Activated CD8-positive, alpha-beta T cell treated with anti-CD3 and anti-CD28 coated beads, Interleukin-2, amount 10 ng/mL, durations not matched to agents 7 days and 5 days (primary cell): ENCODE measurements at regions not wholly inside any gene's neighbourhood (a gene's known extent, or its start where the extent isn't known, plus 50 kb on each side); places are given as distances from the start of the nearest gene placed in this dataset.

ENCODE experiments used
- ATAC-seq: fragments of 150-1000 bp; cut with Tn5 transposase; one replicate; pipeline ENCODE4 v1.10.0; 2021; ENCODE audit warnings: moderate library complexity
- CTCF ChIA-PET: fragments of 350-600 bp; sonication (Branson Sonifier 250); formaldehyde crosslinking; loops from one replicate; lab custom pipeline; 2021; ENCODE audit warnings: antibody characterized with exemption; lab: Charles Lee
- POLR2A ChIA-PET: fragments of 350-600 bp; sonication (Branson Sonifier 250); formaldehyde crosslinking; loops from one replicate; lab custom pipeline; 2021; ENCODE audit warnings: antibody characterized with exemption; lab: Charles Lee
- DNase-seq: peaks from one replicate; pipeline ENCODE4 v3.0.0-alpha.2; 2020
- H3K27ac Mint-ChIP-seq: one replicate; pipeline ENCODE4 v1.8.0; 2021; ENCODE audit warnings: mild to moderate bottlenecking, mixed read lengths
- H3K27me3 Mint-ChIP-seq: one replicate; pipeline ENCODE4 v1.8.0; 2021; ENCODE audit warnings: low read depth, mixed read lengths
- H3K36me3 Mint-ChIP-seq: one replicate; pipeline ENCODE4 v1.8.0; 2021; ENCODE audit warnings: low read depth, mixed read lengths
- H3K4me1 Mint-ChIP-seq: one replicate; pipeline ENCODE4 v1.8.0; 2021; ENCODE audit warnings: low read depth, mixed read lengths
- H3K4me3 Mint-ChIP-seq: one replicate; pipeline ENCODE4 v1.8.0; 2021; ENCODE audit warnings: mild to moderate bottlenecking, mixed read lengths
- H3K9me3 Mint-ChIP-seq: one replicate; pipeline ENCODE4 v1.8.0; 2022; ENCODE audit warnings: mixed read lengths; ENCODE audit not compliant: insufficient read depth

DNA sequence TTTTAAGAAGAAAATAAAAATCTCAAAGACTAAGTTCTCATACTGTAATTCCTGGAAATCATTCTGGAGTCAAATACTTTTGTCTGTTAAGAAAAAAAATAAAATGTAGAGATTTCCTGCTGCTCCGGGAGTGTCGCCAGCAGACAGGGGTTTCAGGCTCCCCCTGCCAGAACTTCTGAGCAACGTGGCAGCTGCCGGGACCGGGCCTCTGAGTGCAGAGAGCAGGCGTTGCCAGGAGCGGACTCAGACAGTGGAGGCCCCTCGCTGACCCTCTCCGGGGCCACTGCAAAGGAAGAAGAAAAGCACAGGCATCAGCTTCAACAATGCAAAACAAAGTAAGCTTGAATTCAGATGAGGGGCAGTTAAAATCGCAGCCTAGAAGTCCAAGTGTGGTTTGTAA is 95.5 kb downstream of the THBS2 start:
- H3K36me3 Mint-ChIP-seq, result no peaks in the 10 kb centered on the region
- H3K4me1 Mint-ChIP-seq, result no peaks in the 10 kb centered on the region
- no peaks in the 10 kb centered on the region for H3K9me3 Mint-ChIP-seq
- POLR2A ChIA-PET, result no interaction called here
- ATAC-seq (no peak), DNase-seq (no peak)
- CTCF ChIA-PET, result no interaction called here
- no peak overlapping the region for H3K4me3 Mint-ChIP-seq
- H3K27me3 Mint-ChIP-seq, result no peaks in the 10 kb centered on the region
- no peak overlapping the region for H3K27ac Mint-ChIP-seq

DNA sequence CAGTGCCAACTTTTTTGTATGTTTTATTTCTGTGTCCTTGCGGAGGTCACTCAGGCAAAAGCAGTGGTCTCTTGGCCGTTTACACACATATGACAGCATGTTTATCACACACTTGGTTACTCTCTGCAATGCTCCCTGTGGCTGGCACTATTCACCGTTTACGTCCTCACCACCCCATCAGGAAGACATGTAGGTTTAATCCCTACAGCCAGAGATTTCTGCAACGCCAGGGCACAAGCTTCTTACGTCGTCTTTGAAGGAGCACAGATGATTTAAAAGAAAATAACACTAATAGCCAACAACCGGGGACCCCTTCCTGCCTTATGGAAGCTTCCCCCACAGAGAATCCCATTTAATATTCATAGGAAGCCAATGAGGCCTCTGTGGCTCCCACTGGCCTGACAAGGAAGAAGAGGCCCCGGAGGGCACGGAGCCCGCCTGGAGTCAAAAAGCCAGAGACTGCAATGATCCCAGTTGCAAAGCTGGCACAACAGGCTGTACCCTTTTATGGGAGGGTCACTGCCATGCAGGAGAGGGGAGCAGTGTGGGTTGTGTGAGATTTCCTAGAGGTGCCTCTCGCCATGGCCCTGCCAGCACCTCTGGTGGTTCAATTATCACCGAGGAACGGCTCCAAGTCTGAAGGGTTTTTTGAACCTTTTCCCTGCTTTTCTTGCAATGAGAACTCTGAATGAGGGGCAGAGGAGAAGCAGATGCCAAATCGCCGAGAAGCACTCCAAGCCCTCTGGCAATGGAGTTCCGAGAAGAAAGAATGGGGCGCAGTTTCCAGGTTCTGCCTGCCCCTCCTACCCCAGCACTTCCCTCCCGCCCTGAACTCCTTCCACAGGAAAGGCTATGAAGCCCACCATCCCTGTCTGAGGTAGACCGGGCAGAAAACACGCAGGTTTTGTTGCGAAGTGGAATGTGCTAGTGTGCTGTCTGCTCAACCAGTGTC is 96.2 kb downstream of the THBS2 start:
- no peaks in the 10 kb centered on the region for H3K9me3 Mint-ChIP-seq
- ATAC-seq (no peak), DNase-seq (no peak)
- ChIA-PET POLR2A (no interaction called here), CTCF (no interaction called here)
- H3K4me3 Mint-ChIP-seq, result no peak overlapping the region
- no peaks in the 10 kb centered on the region for H3K27me3 Mint-ChIP-seq
- no peaks in the 10 kb centered on the region for H3K36me3 Mint-ChIP-seq
- H3K4me1 Mint-ChIP-seq, result no peaks in the 10 kb centered on the region
- no peak overlapping the region for H3K27ac Mint-ChIP-seq

DNA sequence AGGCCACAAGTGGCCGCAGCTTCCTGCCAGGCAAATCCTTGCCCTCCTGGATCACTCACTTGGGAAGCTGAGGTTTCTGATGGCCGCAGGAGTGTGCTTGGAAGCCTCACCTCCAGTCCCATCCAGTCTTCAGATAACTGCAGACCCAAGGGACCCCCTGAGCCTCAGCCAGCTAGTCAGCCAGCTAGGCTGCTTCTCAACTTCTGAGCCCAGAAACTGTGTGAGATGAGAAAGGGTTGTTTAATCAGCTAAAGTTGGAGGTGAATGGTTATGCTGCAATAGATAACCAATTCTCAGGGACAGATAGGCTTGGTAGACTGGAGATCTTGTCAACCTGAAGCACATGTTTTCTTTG is 96.9 kb downstream of the THBS2 start:
- H3K4me3 Mint-ChIP-seq, result no peak overlapping the region
- ChIA-PET CTCF (no interaction called here), POLR2A (no interaction called here)
- H3K4me1 Mint-ChIP-seq, result no peaks in the 10 kb centered on the region
- H3K27me3 Mint-ChIP-seq, result no peaks in the 10 kb centered on the region
- H3K9me3 Mint-ChIP-seq, result no peaks in the 10 kb centered on the region
- H3K36me3 Mint-ChIP-seq, result no peaks in the 10 kb centered on the region
- ATAC-seq (no peak), DNase-seq (no peak)
- no peak overlapping the region for H3K27ac Mint-ChIP-seq

DNA sequence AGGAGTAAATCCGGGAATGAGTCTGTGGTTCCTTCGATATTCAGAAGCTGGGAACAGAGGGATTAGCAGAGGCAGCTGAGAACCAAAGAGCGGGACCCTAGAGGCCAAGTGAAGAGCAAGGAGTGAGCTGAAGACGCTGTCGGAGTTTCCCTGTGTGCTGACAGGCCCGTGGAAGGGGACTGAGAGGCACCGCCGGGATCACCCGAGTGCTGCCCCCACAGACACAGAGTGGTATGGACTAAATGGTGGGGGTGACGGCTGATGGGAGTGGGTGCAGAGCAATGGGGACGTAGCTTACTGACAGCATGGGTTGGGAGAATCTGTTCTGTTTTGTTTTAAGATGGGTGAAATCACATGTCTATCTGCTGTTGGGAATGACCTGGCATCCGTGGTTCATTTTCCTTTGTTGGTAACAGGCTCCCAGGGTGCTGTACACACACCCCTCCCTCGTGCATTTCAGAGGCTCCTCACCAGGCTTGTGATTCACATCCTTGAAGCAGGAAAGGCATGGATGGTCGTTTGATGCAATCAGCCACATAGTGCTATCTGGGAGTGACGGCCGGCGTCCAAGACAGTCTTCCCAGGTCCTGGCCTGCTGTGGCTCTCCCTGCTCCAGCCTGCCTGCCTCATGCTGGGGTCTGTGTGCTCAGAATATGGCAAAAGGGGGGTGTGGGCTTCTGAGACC is 97.4 kb downstream of the THBS2 start:
- no peaks in the 10 kb centered on the region for H3K36me3 Mint-ChIP-seq
- no peaks in the 10 kb centered on the region for H3K4me1 Mint-ChIP-seq
- no peaks in the 10 kb centered on the region for H3K9me3 Mint-ChIP-seq
- ChIA-PET POLR2A (no interaction called here), CTCF (no interaction called here)
- DNase-seq (no peak), ATAC-seq (no peak)
- no peak overlapping the region for H3K4me3 Mint-ChIP-seq
- H3K27me3 Mint-ChIP-seq, result no peaks in the 10 kb centered on the region
- H3K27ac Mint-ChIP-seq, result no peak overlapping the region

DNA sequence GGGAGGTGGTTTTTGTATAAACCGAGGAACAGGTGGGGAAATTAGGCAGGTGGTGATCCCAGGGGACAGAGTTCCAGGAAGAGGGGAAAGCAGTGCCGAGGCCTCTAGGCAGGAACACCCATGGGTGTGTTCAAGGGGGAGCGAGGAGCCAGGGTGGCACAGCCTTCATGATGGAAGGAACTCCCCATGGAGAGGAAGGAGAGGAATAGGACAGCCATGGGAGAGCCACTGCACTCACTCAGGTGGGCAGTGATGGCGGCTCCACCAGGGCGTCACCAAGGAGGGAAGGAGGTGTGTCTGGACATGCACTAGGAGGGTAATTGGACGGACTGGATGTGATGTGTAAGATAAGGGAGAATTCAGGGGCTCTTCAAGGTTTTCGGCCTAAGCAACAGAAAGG is 98.2 kb downstream of the THBS2 start:
- no peaks in the 10 kb centered on the region for H3K9me3 Mint-ChIP-seq
- H3K4me1 Mint-ChIP-seq, result no peaks in the 10 kb centered on the region
- no peak overlapping the region for H3K4me3 Mint-ChIP-seq
- ChIA-PET CTCF (no interaction called here), POLR2A (no interaction called here)
- H3K27ac Mint-ChIP-seq, result no peak overlapping the region
- no peak for DNase-seq
- no peaks in the 10 kb centered on the region for H3K27me3 Mint-ChIP-seq
- no peaks in the 10 kb centered on the region for H3K36me3 Mint-ChIP-seq
- ATAC-seq, result no peak

DNA sequence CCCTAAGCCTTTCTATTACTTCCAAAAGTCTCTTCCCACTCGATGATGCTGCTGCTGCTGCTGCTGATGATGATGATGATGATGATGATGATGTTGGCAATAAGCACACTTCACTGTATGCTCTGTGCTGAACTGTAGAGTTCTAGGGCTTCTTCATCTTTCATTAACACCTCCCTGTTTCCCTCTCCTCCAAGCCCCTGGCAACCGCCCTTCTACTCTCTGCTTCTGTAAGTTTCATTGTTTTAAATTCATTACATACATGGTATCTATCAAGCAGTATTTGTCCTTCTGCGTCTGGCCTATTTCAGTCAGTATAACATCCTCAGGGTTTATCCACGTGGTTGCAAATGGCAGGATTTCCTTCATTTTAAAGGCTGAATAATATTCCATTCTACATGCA is 100.2 kb downstream of the THBS2 start:
- H3K36me3 Mint-ChIP-seq, result no peaks in the 10 kb centered on the region
- H3K9me3 Mint-ChIP-seq, result no peaks in the 10 kb centered on the region
- no peak overlapping the region for H3K4me3 Mint-ChIP-seq
- ChIA-PET CTCF (no interaction called here), POLR2A (no interaction called here)
- no peaks in the 10 kb centered on the region for H3K4me1 Mint-ChIP-seq
- no peak overlapping the region for H3K27ac Mint-ChIP-seq
- ATAC-seq (no peak), DNase-seq (no peak)
- no peaks in the 10 kb centered on the region for H3K27me3 Mint-ChIP-seq

DNA sequence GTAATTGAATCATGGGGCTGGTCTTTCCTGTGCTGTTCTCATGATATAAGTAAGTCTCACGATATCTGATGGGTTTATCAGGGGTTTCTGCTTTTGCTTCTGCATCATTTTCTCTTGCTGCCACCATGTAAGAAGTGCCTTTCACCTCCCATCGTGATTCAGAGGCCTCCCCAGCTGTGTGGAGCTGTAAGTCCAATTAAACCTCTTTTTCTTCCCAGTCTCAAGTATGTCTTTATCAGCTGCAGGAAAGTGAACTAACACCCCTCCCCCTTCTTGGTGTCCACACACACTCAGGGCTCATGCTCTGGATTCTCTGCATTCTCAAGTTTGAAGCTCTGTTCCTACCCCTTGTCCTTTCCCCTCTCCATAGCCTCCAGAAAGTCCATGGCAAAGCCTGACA is 107.1 kb downstream of the THBS2 start:
- Mint-ChIP-seq H3K4me1 (no peaks in the 10 kb centered on the region), H3K27me3 (no peaks in the 10 kb centered on the region), H3K36me3 (no peaks in the 10 kb centered on the region), H3K27ac (no peak overlapping the region), H3K9me3 (no peaks in the 10 kb centered on the region), H3K4me3 (no peak overlapping the region)
- ChIA-PET CTCF (interaction anchor here (0.6 kb wide), 1 partner anchor 187 kb away, joined by 3 read pairs; no protein-coding TSS in a partner anchor), POLR2A (no interaction called here)
- no peak for ATAC-seq
- DNase-seq, result no peak

DNA sequence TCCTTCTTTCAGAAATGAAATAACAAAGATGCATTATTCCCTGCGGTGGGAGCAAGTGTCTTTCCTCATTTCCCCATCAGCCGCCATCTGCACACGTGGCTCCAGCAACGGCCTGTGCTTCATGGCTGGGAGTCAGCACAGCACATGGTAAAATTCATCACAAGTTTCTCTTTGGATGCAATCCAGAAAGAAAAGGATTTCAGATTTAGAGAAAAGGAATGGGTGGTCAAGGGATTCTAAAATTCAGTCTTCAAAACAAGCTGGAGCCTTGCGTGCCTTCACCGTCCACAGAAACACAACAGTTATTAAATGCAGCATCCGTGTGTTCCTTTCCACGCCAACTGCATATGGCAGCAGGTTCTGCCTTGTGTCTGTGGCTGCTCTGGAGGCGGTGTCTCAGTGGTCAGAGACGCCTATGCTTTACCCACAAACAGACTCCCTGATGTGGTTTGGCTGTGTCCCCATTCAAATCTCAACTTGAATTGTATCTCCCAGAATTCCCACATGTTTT is 107.6 kb downstream of the THBS2 start:
- H3K27me3 Mint-ChIP-seq, result no peaks in the 10 kb centered on the region
- H3K9me3 Mint-ChIP-seq, result no peaks in the 10 kb centered on the region
- ATAC-seq (no peak), DNase-seq (no peak)
- H3K36me3 Mint-ChIP-seq, result no peaks in the 10 kb centered on the region
- H3K4me3 Mint-ChIP-seq, result no peak overlapping the region
- no peaks in the 10 kb centered on the region for H3K4me1 Mint-ChIP-seq
- no peak overlapping the region for H3K27ac Mint-ChIP-seq
- ChIA-PET POLR2A (no interaction called here), CTCF (no interaction called here)

DNA sequence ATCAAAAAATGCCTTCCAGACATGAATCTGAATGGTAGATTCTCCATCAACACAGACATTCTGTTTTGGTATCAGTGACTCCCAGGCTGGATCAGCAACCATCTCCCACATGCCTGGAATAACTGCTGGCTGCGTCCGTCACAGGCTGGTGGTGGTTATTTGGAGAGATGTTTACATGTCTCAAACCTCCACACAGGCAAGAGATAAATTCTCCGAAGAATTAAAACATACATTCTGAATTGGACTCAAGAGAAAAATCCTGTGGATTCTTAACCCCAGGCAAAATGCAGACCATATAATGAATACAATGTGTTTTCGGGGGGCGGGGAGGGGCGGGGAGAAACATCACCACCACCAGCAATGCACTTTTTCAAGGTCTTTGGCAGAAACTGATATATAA is 108.2 kb downstream of the THBS2 start:
- ChIA-PET POLR2A (no interaction called here), CTCF (interaction anchor here (1.1 kb wide), 1 partner anchor 10 kb away, joined by 3 read pairs; no protein-coding TSS in a partner anchor)
- no peak overlapping the region for H3K27ac Mint-ChIP-seq
- no peaks in the 10 kb centered on the region for H3K36me3 Mint-ChIP-seq
- no peak for ATAC-seq
- no peak overlapping the region for H3K4me3 Mint-ChIP-seq
- H3K9me3 Mint-ChIP-seq, result no peaks in the 10 kb centered on the region
- no peaks in the 10 kb centered on the region for H3K4me1 Mint-ChIP-seq
- no peaks in the 10 kb centered on the region for H3K27me3 Mint-ChIP-seq
- no peak for DNase-seq

DNA sequence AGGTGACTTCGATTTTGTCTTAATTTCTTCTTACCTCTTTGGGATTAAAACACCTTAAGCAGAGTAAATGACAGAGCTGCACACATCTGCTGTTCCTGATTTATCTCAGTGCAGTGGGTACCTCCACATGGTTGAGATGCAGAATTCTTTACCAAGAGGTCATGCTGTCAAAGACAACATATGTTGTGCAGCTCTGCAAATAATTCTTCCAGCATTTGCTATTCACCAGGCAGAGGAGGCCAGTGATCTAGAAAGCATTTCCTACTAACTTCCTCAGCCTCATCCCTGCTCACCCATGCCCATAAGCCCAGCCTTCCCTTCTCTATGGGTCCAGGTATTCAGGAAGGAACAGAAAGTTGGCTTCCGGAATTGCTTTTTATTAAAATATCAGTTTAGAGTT is 109.3 kb downstream of the THBS2 start:
- ATAC-seq (no peak), DNase-seq (no peak)
- no peak overlapping the region for H3K4me3 Mint-ChIP-seq
- no peaks in the 10 kb centered on the region for H3K27me3 Mint-ChIP-seq
- H3K36me3 Mint-ChIP-seq, result no peaks in the 10 kb centered on the region
- H3K9me3 Mint-ChIP-seq, result no peaks in the 10 kb centered on the region
- CTCF ChIA-PET, result no interaction called here
- POLR2A ChIA-PET, result no interaction called here
- no peak overlapping the region for H3K27ac Mint-ChIP-seq
- H3K4me1 Mint-ChIP-seq, result no peaks in the 10 kb centered on the region

DNA sequence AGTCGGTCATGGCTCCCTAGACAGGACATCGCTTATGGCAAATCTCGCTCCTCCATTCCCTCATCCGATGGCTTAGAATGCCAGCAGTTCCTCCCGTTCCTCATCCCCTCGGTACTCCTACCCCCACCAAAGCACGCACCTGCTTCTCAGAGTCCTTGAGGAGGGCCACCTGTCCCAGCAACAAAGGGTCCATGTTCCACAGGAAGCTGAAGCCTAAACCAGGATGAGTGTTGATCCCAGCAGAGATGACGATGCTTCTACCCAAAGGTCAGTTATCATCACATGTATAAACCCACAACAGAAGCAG is 111.2 kb downstream of the THBS2 start:
- ChIA-PET CTCF (no interaction called here), POLR2A (no interaction called here)
- ATAC-seq (no peak), DNase-seq (no peak)
- Mint-ChIP-seq H3K4me1 (no peaks in the 10 kb centered on the region), H3K9me3 (no peaks in the 10 kb centered on the region), H3K27ac (no peak overlapping the region), H3K4me3 (no peak overlapping the region), H3K27me3 (no peaks in the 10 kb centered on the region), H3K36me3 (no peaks in the 10 kb centered on the region)

DNA sequence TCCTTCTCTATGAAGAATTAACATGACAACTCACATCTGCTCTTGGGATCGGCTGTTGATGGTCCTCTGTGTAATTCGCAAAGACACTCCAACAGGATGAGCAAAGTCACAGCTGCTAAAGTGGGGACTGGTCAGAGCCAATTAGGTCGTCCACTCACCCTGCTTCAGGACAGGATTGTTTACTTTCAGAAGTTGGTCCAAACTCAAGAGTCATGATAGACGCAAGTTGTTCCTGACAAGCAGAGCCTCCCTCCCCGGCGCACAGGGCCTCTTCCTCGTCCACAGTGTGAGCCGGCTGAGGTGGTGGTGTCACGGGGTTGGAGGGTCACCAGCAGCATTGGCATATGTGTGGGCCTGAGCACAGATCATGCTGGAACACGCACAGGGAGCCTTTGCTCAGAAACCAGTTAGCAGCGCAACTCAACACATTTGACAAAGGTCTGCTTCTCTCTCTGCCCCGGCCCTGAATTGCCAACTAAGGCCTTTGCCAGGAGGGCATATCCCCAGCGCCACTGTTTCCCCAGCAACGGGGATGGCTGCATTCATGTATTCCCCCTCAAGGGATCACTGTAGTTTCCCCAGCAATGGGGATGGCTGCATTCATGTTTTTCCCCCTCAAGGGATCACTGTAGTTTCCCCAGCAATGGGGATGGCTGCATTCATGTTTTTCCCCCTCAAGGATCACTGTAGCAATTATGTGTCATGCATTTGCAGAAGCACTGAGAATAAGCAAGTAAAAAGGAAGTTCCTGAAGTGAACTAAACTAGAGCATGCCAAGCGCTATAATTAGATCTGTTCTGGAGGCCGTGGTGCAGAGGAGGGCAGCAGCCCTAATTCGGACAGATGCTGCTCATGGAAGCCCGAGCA is 111.7 kb downstream of the THBS2 start:
- ChIA-PET CTCF (no interaction called here), POLR2A (no interaction called here)
- ATAC-seq, result no peak
- H3K9me3 Mint-ChIP-seq, result no peaks in the 10 kb centered on the region
- H3K4me3 Mint-ChIP-seq, result no peak overlapping the region
- DNase-seq, result no peak
- H3K4me1 Mint-ChIP-seq, result no peaks in the 10 kb centered on the region
- H3K36me3 Mint-ChIP-seq, result no peaks in the 10 kb centered on the region
- H3K27ac Mint-ChIP-seq, result no peak overlapping the region
- H3K27me3 Mint-ChIP-seq, result no peaks in the 10 kb centered on the region
